CD4-positive, alpha-beta T cell treated with Interleukin-4 for 4 hours (primary cell): ENCODE measurements at regions not wholly inside any gene's neighbourhood (a gene's known extent, or its start where the extent isn't known, plus 50 kb on each side); places are given as distances from the start of the nearest gene placed in this dataset.
A peak's percentile ranks its signal among the peaks of the same experiment; 100 is the strongest.
"Not testable (repeated sequence)": the region's sequence is repeated elsewhere in the genome, so short reads cannot be mapped to it uniquely, and the experiment has no call there.

ENCODE experiments used
- DNase-seq: peaks from one replicate; pipeline ENCODE4 v3.0.0-alpha.2; 2020

GRCh38 chr9:7615344-7615743 is 184.2 kb downstream of the DMAC1 start:
- no peak for DNase-seq

- peak; percentile 57 for DNase-seq
Measured at GRCh38 chr9:7613931-7614330, 185.6 kb downstream of the DMAC1 start.

- DNase-seq: no peak
Measured at GRCh38 chr9:7608261-7608660, 191.3 kb downstream of the DMAC1 start.

- DNase-seq: no peak
Measured at GRCh38 chr9:7607421-7607820, 192.2 kb downstream of the DMAC1 start.

- no peak for DNase-seq
Measured at GRCh38 chr9:7606591-7606990, 193.0 kb downstream of the DMAC1 start.

- DNase-seq: no peak
Measured at GRCh38 chr9:7601739-7602138, 197.8 kb downstream of the DMAC1 start.

GRCh38 chr9:7597716-7598115 is 201.9 kb downstream of the DMAC1 start:
- no peak for DNase-seq

GRCh38 chr9:7592321-7593316 is 207.0 kb downstream of the DMAC1 start:
- no peak for DNase-seq

GRCh38 chr9:7591501-7591900 is 208.1 kb downstream of the DMAC1 start:
- no peak for DNase-seq

- DNase-seq: no peak
Measured at GRCh38 chr9:7580568-7580967, 219.0 kb downstream of the DMAC1 start.

- no peak for DNase-seq
Measured at GRCh38 chr9:7579351-7579750, 220.2 kb downstream of the DMAC1 start.

- DNase-seq: no peak
Measured at GRCh38 chr9:7578951-7579350, 220.6 kb downstream of the DMAC1 start.

GRCh38 chr9:7570107-7570720 is 229.4 kb downstream of the DMAC1 start:
- peak; percentile 75 for DNase-seq

GRCh38 chr9:7567687-7568086 is 231.9 kb downstream of the DMAC1 start:
- DNase-seq: no peak

GRCh38 chr9:7561527-7562080 is 238.0 kb downstream of the DMAC1 start:
- DNase-seq: no peak

GRCh38 chr9:7560669-7561305 is 238.8 kb downstream of the DMAC1 start:
- DNase-seq: no peak

- no peak for DNase-seq
Measured at GRCh38 chr9:7554699-7555098, 244.9 kb downstream of the DMAC1 start.

- not testable (repeated sequence) for DNase-seq
Measured at GRCh38 chr9:7552706-7553105, 246.9 kb downstream of the DMAC1 start.

- no peak for DNase-seq
Measured at GRCh38 chr9:7549249-7549648, 250.3 kb downstream of the DMAC1 start.

GRCh38 chr9:7546261-7546660 is 253.3 kb downstream of the DMAC1 start:
- DNase-seq: no peak

GRCh38 chr9:7545371-7546165 is 254.0 kb downstream of the DMAC1 start:
- no peak for DNase-seq

- DNase-seq: no peak
Measured at GRCh38 chr9:7542693-7543092, 256.9 kb downstream of the DMAC1 start.

- no peak for DNase-seq
Measured at GRCh38 chr9:7542126-7542525, 257.5 kb downstream of the DMAC1 start.
